GM19238 (cell line): ENCODE measurements at regions not wholly inside any gene's neighbourhood (a gene's known extent, or its start where the extent isn't known, plus 50 kb on each side); places are given as distances from the start of the nearest gene placed in this dataset.
A peak's percentile ranks its signal among the peaks of the same experiment; 100 is the strongest.
"Not testable (repeated sequence)": the region's sequence is repeated elsewhere in the genome, so short reads cannot be mapped to it uniquely, and the experiment has no call there.

ENCODE experiments used
- DNase-seq: peaks from one replicate; pipeline ENCODE4 v3.0.0; 2011; ENCODE audit warnings: low spot score; ENCODE audit not compliant: insufficient read length

GRCh38 chr4:162945713-162946112 lies 221.0 kb downstream of the NAF1 start:
- no peak for DNase-seq

DNA sequence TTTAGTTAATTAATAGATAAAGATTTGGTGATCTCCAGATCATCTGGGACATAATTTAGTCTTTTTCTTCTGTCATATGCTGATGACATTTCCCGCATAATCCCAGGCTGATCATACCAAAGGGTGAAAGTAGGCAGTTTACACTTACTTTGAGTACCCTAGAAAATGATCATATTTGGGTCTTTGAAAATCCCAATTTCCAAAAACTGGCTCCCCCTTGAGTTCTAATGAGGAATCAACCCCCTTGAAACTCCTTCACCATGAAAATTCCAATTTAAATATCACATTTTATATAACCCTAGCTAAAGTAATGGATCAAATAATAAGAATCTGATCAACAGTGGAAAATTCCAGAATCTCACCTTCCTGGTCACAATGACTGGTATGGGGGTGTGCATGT lies 223.4 kb downstream of the NAF1 start:
- no peak for DNase-seq

- DNase-seq, result no peak
These were observed 227.8 kb downstream of the NAF1 start for GRCh38 chr4:162938738-162939485.

- no peak for DNase-seq
These were observed 231.5 kb downstream of the NAF1 start for GRCh38 chr4:162935214-162935613.

DNA sequence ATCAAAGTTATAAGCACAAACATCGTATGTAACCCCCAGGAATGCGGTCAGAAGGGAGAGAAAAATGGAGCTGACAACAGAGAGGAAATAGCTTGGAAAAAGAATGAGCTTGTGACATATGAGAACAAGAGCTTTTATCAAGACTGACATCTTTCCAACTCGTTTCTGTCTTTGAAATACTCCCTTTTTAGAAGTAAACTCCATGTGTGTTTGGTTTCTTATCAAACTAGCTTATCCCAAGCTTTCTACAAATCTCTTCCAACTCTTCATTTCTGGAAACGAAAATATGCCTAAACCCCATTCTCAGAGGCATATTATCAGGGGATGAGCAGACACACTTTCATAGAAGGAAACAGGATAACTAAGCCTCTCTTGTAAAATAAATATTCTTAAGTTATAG lies 235.4 kb downstream of the NAF1 start:
- no peak for DNase-seq

GRCh38 chr4:162921178-162921785 lies 245.4 kb downstream of the NAF1 start:
- DNase-seq, result no peak

DNA sequence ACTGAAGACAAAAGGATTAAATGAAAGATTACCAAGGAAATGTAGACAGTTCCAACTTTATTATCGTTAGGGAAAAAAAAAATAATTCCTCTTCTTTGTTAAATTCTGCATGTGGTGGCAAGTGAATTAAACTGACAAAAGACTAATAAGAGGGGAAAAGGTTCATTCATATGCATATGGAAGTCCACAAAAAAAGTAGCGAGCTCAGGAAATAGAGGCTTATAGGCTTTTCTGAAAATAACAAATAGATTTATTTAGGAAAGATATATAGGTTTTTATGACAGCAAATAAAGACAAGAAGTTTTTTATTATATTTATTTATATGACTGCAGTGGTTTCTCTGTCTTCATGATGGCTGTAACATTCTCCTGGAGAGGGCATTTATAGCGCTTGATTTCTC lies 246.0 kb downstream of the NAF1 start:
- DNase-seq, result no peak

DNA sequence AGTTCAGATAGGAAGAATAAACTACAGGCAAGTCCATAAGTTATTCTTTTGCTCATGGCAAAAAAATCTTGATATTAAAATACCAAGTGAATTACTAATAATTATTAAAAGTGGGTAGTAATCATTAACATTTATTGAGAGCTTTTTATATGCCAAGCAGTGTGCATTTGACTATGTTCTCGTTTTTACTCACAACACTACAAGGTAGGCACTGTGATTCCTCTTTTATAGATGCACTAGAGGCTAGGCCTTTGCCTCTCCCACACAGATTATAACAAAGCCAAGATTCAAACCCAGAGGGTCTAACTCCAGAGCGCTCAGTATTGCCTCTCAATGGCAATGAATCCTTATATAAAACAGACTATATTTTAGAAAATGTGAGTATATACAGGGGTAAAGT lies 254.2 kb downstream of the NAF1 start:
- no peak for DNase-seq

GRCh38 chr4:162911349-162911748 lies 255.3 kb downstream of the NAF1 start:
- DNase-seq, result no peak

- no peak for DNase-seq
These were observed 256.7 kb downstream of the NAF1 start for GRCh38 chr4:162909952-162910351.

DNA sequence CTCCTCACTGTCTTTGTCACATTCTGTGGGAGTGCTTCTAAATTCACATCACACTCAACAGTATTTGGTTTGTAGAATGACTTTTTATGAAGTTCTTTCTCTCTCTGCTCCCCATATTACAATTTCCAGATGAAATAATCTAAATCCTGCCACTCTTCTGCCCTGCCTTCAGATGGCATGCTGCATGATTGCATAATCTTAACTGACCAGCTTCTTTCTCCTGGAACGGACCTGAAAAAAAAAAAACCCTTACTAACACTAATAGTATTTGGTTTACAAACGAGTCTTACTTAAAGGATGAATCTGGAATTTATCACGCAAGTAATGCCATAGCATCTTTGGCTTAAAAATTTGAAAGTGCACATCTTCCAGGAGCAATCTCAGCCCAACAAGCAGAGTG lies 272.3 kb downstream of the NAF1 start:
- DNase-seq, result no peak

GRCh38 chr4:162891788-162892707 lies 274.6 kb downstream of the NAF1 start:
- peak; percentile 44 for DNase-seq

DNA sequence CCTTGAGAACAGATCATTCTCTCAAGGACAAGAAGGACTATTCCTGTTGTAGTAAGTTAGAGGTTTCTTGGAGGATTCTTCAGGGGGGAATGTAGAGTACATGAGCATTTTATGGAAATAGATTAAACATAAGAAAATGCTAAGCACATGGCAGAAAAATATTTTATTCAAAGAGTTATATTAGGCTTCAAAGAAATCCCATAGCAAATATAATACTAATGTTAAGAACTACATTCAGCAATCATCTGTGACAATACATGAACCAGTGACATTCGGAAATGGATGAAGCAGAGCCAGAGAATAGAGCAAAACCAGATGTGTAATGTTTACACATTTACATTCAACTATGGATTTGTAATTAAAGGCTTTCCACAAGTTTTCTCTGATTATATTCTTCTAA lies 288.6 kb downstream of the NAF1 start:
- no peak for DNase-seq

DNA sequence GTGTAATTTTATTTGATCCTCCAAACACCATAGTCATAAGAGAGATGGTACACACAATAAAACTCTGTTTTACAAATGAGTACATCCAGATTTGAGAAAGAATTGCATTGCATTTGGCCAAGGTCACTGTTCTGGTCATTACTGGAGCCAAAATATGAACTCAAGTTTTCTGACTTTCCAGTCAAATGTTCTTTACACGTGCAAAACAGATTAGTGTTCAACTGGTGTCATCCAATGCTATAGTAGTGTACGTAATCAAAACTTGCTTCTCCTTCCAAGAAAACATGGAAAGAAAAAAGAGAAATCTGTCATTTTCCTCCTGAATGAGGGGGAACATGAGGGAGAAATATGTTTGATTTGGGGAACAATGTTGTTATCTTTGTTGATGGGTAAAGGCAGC lies 291.9 kb downstream of the NAF1 start:
- DNase-seq, result no peak

DNA sequence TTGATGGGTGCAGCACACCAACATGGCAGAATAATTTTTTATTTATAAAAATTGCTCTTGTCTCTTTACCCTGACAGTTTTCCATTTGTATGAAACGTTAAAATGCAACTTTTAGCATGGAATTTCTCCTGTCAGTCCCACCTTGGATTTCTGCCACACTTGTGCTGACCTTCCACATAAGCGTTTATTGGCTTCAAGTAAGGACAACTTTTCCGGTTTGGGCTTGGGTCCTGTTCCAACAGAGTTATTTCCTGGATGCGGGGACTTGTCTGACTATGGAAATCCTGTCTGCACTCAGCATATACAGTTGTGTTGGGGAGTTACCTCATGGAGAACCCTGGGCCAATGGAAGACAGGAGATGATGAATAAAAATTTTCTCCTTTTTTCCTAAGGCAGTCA lies 294.7 kb downstream of the NAF1 start:
- DNase-seq, result no peak

- no peak for DNase-seq
These were observed 297.5 kb downstream of the NAF1 start for GRCh38 chr4:162869157-162869556.

- no peak for DNase-seq
These were observed 300.1 kb downstream of the NAF1 start for GRCh38 chr4:162866565-162866964.

GRCh38 chr4:162865102-162865501 lies 301.6 kb downstream of the NAF1 start:
- DNase-seq, result no peak

- DNase-seq, result no peak
These were observed 312.9 kb downstream of the NAF1 start for GRCh38 chr4:162853788-162854187.

GRCh38 chr4:162852642-162853041 lies 314.0 kb downstream of the NAF1 start:
- DNase-seq, result no peak

GRCh38 chr4:162851241-162851758 lies 315.4 kb downstream of the NAF1 start:
- DNase-seq, result not testable (repeated sequence)

DNA sequence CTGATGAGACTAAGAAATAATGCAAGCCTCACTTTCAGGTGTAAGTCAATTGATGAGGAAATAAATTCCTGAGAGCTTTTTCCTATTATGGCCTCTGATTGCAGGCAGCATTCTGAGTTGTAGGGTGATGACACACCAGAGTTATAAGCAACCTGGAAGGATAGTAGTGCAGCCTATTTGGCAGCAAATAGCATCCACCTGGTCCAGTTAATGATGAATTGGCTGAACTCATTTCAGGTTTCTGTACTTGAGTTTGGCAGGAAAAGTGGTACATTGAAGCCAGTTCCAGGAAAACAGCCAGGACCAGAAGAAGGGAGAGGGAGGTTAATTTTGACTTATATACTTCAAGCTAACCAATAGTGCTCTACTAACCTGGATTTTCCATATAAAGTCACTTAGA lies 316.8 kb downstream of the NAF1 start:
- DNase-seq, result no peak
